COLO668 (cell line): ENCODE measurements at regions not wholly inside any gene's neighbourhood (a gene's known extent, or its start where the extent isn't known, plus 50 kb on each side); places are given as distances from the start of the nearest gene placed in this dataset.

Experiments used
- DNase-seq: peaks from one replicate; lab custom pipeline; 2025; ENCODE audit not compliant: unreplicated experiment; lab: John Stamatoyannopoulos, UW

- no peak for DNase-seq
Measured at GRCh38 chr12:131370791-131371347, 340.0 kb upstream of the SFSWAP start.

GRCh38 chr12:131371401-131372170 lies 339.3 kb upstream of the SFSWAP start:
- DNase-seq, result no peak

DNA sequence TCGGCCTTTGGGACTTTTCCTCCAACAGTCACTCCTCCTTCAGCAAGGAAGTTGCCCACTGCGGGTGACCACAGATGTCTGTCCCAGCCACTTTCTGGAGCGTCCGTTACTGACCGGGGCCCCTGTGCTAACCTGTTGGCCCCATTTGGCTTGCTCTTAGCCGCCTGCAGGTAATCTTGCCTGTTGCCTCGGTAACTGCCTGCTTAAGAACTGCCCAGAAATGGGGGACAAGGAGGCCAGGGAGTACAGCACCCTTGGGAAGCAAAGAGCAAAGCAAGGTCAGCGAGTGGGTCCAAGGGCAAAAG lies 338.8 kb upstream of the SFSWAP start:
- no peak for DNase-seq

DNA sequence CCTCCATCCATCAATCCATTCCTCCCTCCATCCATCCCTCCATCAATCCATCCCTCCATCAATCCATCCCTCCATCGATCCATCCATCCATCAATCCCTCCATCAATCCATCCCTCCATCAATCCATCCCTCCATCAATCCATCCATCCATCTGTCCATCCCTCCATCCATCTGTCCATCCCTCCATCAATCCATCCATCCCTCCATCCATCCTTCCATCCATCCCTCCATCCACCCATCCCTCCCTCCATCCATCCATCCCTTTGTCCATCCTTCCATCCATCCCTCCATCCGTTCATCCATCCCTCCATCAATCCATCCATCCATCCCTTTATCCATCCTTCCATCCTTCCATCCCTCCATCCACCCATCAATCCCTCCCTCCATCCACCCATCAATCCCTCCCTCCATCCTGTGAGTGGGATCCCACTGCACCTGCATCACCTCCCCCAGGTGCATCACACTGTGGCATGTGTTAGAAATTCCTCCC lies 338.1 kb upstream of the SFSWAP start:
- DNase-seq, result no peak

DNA sequence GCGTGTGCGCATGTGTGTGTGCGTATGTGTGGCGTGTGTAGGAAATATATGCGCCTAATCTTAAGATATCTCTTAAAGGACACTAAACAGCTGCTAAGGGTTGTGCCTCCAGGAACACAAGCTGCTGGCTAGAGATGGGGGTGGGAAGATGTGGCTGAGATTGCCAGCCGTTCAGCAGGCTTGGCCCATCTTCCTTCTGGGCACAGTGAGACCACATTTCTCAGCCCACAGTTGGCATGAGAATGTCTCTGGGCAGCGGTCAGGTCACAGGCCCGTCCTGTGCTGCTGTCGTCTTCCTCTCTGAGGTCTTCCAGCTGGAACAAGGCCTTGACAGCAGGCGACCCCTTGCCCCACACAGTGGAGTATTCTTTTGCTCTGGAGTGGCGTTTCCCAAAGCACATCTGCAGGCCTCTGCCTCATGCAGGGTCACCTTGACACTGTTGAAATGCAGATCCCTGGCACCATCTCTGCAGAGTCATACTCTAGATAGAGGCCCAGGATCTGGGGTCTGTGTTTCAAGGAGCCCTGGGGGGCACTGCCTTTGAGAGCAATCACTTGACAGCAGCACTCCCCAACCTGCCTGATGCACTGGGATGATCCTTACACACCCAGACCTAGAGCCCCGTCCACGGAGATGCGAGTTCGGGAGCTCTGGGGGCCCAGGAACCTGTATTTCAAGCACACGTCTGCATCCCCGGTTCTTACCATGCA lies 335.5 kb upstream of the SFSWAP start:
- DNase-seq, result no peak

- no peak for DNase-seq
Measured at GRCh38 chr12:131375972-131376345, 334.9 kb upstream of the SFSWAP start.

GRCh38 chr12:131378176-131378842 lies 332.6 kb upstream of the SFSWAP start:
- no peak for DNase-seq

- DNase-seq, result no peak
Measured at GRCh38 chr12:131378861-131379665, 331.8 kb upstream of the SFSWAP start.

GRCh38 chr12:131379738-131380137 lies 331.2 kb upstream of the SFSWAP start:
- no peak for DNase-seq

DNA sequence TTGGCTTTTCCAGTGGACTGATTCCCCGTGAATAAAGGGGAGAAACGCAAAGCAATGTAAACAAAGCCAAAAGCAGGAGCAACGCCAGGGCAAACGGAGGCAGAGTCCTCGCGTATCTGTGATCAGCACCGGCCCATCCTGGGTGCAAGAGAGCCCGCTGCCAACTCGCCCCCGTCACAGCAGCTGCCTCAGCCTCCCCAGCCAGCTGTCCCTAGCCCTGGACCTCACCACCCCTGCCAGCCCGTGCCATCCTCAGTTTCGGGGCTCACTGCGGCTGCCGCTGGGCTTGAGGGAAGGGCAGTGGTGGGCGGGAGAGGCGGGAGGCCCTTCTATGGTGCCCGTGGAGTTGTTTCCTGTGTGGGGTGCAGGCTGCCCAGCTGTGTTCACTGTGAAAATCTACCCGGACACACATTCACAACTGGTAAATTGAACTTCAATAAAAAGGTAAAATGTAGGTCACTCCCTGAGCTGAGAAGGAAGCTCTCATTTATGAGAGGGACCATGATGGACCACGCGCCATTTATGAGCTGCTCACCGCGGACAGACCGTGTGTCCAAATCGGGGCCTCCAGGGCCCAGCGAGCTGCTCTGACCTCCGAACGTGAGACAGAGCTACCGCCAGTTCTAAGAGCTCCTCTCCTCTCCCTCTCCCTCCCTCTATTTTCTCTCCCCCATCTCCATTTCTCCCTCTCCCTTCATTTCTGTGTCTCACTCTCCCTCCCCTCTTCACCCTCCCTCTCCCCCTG lies 330.5 kb upstream of the SFSWAP start:
- no peak for DNase-seq

DNA sequence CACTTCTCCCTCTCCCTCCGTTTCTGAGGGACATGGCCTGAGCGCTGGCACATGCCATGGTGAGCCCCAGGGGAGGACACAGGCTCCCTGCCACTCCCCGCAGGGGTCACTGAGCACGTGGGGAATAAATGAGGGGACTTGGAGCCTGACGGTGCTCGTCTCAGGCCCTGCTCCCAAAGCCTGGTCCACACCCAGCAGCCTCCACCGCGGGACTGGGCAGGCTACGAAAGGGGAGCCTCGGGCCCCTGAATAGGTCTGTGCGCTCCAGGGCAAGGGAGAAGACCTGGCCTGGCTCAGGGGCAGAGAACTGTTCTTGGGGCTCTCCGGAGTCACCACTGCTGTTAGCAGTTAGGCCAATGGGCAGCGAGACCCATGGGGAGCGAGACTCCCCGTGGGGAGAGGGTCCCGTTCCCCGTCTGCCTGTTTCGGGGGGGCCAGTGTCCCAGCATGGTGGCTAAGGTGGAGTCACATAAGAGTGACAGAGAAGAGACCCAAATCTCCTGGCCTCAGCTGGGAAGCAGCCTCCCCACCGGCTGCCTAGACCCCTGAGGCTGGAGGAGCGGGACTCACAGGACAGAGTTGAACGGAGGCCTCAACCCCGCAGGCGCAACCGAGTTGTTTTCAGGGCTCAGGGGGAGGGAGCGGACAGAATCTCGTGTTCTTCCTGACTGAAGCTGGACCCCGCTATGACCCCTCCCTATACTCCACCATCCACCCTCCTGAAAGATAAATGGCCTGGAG lies 329.8 kb upstream of the SFSWAP start:
- DNase-seq, result no peak

DNA sequence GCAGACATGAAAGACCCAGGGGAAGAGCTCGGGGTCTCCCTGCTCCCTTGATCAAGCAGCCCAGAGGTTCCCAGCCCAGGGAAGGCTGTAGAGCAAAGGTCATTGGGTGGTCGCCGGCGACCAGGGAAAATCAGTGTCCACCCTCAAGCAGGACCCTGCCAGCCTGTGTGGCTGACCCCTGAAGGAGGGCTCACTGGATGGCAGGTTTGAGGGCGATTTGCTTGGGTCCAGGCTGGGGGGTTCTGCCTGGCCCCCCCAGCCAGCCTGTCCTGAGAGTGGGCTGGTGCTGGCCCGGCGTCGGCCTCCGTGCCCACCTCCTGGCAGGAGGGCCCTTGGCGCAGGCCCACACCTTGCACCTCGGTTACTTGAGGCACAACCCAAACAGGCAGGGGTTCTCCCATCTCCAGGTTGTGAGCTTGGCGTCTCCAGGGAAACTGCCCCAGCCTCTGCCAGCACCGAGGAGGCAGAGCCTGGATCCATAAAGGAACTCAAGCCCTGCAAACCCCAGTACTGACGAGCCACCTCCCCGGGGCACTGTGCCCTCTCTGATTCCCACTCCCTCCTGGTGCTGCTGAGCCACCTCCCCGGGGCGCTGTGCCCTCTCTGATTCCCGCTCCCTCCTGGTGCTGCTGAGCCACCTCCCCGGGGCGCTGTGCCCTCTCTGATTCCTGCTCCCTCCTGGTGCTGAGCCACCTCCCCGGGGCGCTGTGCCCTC lies 329.0 kb upstream of the SFSWAP start:
- no peak for DNase-seq

DNA sequence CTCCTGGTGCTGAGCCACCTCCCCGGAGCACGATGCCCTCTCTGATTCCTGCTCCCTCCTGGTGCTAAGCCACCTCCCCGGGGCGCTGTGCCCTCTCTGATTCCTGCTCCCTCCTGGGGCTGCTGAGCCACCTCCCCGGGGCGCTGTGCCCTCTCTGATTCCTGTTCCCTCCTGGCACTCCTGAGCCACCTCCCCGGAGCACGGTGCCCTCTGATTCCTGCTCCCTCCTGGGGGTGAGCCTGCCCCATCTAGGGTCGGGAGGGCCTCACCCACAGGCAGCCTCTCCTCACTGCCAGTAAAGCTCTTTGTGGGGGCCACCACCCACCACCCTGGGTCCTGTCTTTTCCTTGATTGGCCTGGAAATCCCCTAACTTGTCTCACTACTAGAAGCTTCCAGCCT lies 327.6 kb upstream of the SFSWAP start:
- no peak for DNase-seq

DNA sequence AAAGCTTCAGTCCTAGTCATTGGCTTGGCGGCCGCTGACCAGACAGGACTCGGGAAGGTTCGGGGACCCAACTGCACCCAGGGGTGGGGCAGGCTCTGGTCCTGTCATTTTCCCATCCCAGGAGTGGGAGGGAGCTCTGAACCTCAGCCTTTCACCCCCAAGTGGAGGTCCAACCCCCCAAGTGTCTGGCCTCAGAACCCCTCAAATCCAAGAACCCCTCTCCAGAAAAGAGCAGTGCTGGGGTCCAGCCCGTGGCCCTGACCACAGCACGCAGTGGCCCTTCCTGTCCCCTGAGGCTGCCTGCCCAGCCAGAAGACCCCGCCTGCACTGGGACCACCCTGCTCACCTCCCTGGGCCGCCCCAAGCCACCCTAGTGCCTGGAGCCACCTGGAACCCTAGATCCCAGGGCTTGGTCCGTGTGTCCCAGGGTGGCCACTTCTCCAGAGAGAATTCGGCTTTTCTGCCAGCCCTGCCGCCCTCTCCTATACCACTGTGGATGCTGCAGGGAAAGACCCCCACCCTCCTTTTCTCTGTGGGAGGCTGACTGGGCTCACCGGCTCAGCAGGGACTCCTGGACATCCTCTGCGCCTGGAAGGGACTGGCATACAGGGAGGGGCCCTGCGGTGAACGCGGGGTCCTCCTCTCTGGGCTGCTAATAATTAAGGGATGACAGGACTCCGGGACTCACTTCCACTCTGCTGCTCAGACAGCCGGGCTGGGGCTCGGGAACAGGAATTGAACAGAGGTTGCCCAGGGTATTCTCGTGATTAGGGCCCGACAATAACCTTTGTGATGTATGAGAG lies 326.9 kb upstream of the SFSWAP start:
- no peak for DNase-seq

DNA sequence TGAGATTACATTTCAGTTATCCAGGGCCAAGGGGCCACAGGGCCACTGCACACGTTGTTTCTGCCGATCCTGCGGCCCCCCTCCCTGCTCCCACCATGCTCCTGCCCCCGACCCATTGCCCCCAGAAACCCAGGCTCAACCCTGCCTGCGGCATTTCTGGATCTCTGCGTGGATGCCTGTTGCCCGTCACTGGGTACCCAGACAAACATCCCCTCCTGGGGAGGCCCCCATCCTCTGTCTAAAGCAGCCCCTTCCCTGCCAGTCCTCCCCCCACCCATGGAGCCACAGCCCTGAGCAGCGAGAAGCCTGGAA lies 326.4 kb upstream of the SFSWAP start:
- DNase-seq, result no peak

GRCh38 chr12:131385313-131386166 lies 325.4 kb upstream of the SFSWAP start:
- DNase-seq, result no peak

DNA sequence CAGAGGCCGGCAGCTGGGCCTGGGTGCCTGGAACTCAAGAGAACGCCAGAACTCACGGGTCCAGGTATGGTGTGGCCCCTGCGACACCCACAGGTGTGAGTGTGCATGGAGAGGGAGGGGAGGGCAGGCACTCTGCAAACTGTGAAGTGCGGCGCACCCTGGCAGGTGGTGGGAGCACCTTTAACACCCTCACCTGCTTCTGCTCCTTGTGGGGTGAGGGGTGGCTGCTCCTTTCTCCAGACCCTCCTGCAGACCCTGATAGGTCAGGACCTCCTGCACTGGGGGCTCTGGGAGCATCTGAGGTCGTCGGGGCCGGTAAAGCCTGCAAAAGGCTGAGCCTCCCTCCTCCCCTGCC lies 324.7 kb upstream of the SFSWAP start:
- no peak for DNase-seq

DNA sequence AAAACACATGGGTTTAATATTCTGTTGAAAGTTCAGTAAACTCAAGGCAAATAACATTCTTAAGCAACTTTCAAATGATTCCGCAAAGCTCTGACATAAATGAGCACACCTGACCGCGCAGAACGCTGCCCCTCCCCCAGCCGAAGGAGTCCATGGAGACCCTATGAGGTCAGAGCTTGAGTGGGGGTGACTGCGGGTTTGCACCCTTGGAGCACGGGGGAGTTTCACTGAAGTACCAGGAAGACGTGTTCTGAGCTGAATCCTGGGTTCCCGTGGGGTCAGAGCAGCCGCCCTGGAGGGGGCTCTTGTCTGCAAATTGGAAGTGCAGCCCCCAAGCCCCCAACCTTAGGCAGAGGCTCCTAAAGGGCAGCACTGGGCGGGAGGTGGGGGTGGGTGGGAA lies 324.1 kb upstream of the SFSWAP start:
- DNase-seq, result no peak
